ENCODE measurements at regions not wholly inside any gene's neighbourhood (a gene's known extent, or its start where the extent isn't known, plus 50 kb on each side); places are given as distances from the start of the nearest gene placed in this dataset.
A peak's percentile ranks its signal among the peaks of the same experiment; 100 is the strongest.

- no peaks in the 10 kb centered on the region for H4K20me1 ChIP-seq (replicated peaks in 1 of 2; ENCODE audit: control insufficient read depth in 1 of 2, insufficient read depth in 2 of 2, low read length in 2 of 2)
- WGBS, 2 experiments (ENCODE audit: extremely low coverage in 1 of 2, insufficient coverage in 1 of 2, insufficient read length in 1 of 2, insufficient replicate concordance in 2 of 2, low coverage in 1 of 2, low lambda C conversion rate in 2 of 2, missing lambda C conversion rate in 1 of 2): 91% methylated on average over 4 of the region's 4 CpGs; no CpG with 5 or more reads in 1 of the 2 experiments
- H4K5ac ChIP-seq (ENCODE audit: insufficient read length, low read depth, low read length): no peak overlapping the region
- H3K4ac ChIP-seq (replicated peaks; ENCODE audit: insufficient read length, low read depth, low read length): no peak overlapping the region
- H3K36me3 ChIP-seq (ENCODE audit: control insufficient read depth in 2 of 4, insufficient read depth in 4 of 4, low read length in 3 of 4): no peaks in the 10 kb centered on the region
- H3K79me2 ChIP-seq (ENCODE audit: control insufficient read depth in 1 of 2, insufficient read depth in 2 of 2, low read length in 2 of 2): no peaks in the 10 kb centered on the region
- H2BK5ac ChIP-seq (ENCODE audit: low read depth, low read length): no peak overlapping the region
- no peaks in the 10 kb centered on the region for H3K79me1 ChIP-seq (ENCODE audit: low read depth, low read length)
- H3K23ac ChIP-seq (ENCODE audit: insufficient read length): no peak overlapping the region
- no peak overlapping the region for H2BK15ac ChIP-seq (ENCODE audit: low read length)
- H3K56ac ChIP-seq (replicated peaks; ENCODE audit: insufficient read length, low read depth, low read length): no peak overlapping the region
- no peak overlapping the region for H2BK20ac ChIP-seq (ENCODE audit: low read length)
- no peak overlapping the region for H3K18ac ChIP-seq (ENCODE audit: extremely low read depth, low read length)
- ChIA-PET CTCF (ENCODE audit: partially characterized antibody) (no interaction called here), POLR2A (ENCODE audit: partially characterized antibody) (no interaction called here)
- H3K27me3 ChIP-seq (replicated peaks in 1 of 4; ENCODE audit: control insufficient read depth in 3 of 4, extremely low read depth in 1 of 4, insufficient read depth in 3 of 4, low read length in 3 of 4): no peaks in the 10 kb centered on the region
- H3K9me3 ChIP-seq (ENCODE audit: insufficient read depth in 2 of 2, low read depth in 1 of 2, low read length in 1 of 2): no peaks in the 10 kb centered on the region
- H3K27ac ChIP-seq (ENCODE audit: low read depth, low read length): no peak overlapping the region
- H3K9ac ChIP-seq (replicated peaks in 1 of 4; ENCODE audit: extremely low read depth in 1 of 4, low read depth in 3 of 4, low read length in 3 of 4): no peak overlapping the region
- no peak overlapping the region for H2BK120ac ChIP-seq (replicated peaks; ENCODE audit: low read depth, low read length)
- no peak for DNase-seq (ENCODE audit: low read depth in 1 of 2, low spot score in 2 of 2)
- H3K4me2 ChIP-seq (ENCODE audit: insufficient read depth in 1 of 2, low read depth in 2 of 2, low read length in 2 of 2): no peak overlapping the region
- H3K4me1 ChIP-seq (replicated peaks in 1 of 4; ENCODE audit: control insufficient read depth in 3 of 4, insufficient read depth in 4 of 4, low read length in 3 of 4): peaks cover 0 to 3% (median under 1%) of the 10 kb centered on the region in 4 experiments; a peak in 1 of 7 replicates
- no peak overlapping the region for H4K91ac ChIP-seq (replicated peaks; ENCODE audit: insufficient read length, low read length)
- no peaks in the 10 kb centered on the region for H3K23me2 ChIP-seq (ENCODE audit: low read depth, low read length)
- no peak overlapping the region for H3K4me3 ChIP-seq (ENCODE audit: extremely low read depth in 1 of 4, insufficient read depth in 2 of 4, low read depth in 3 of 4, low read length in 4 of 4)
- no peak overlapping the region for H4K8ac ChIP-seq (ENCODE audit: extremely low read depth, insufficient read depth, low read length)
- H2AK5ac ChIP-seq (ENCODE audit: low read depth, low read length): no peak overlapping the region
- H2AFZ ChIP-seq (ENCODE audit: low read length): peak overlapping the region; percentile 91
- no peak overlapping the region for H3K14ac ChIP-seq (ENCODE audit: insufficient read length)
- peak overlapping the region; percentile 20; the same call in 1 of the 2 replicates for H2BK12ac ChIP-seq (ENCODE audit: low read depth, low read length)
- FAIRE-seq: no peak
- TF ChIP-seq RXRA (IDR thresholded peaks at IDR 0.05; ENCODE audit: insufficient read depth, low read depth, low read length) (no peak), KDM4A (IDR thresholded peaks at IDR 0.05; ENCODE audit: low read depth, low read length, severe bottlenecking) (no peak), SIX5 (IDR thresholded peaks at IDR 0.05; ENCODE audit: low read depth, low read length) (no peak), SIN3A (conservative IDR thresholded peaks at IDR 0.05 in 1 of 2, IDR thresholded peaks at IDR 0.05 in 1 of 2; ENCODE audit: low read depth in 1 of 2, low read length in 2 of 2) (no peak), BCL11A (IDR thresholded peaks at IDR 0.05; ENCODE audit: low read depth in 2 of 2, low read length in 2 of 2) (no peak), PHF8 (conservative IDR thresholded peaks at IDR 0.05; ENCODE audit: low read depth, low read length) (no peak), RAD21 (IDR thresholded peaks at IDR 0.05 in 1 of 2, conservative IDR thresholded peaks at IDR 0.05 in 1 of 2; ENCODE audit: low read depth in 2 of 2, low read length in 2 of 2) (no peak), GTF2F1 (IDR thresholded peaks at IDR 0.05; ENCODE audit: borderline replicate concordance, low read depth, low read length) (no peak), USF2 (IDR thresholded peaks at IDR 0.05; ENCODE audit: low read length) (no peak), JUND (IDR thresholded peaks at IDR 0.05; ENCODE audit: low read length) (no peak), EP300 (IDR thresholded peaks at IDR 0.05; ENCODE audit: borderline replicate concordance in 1 of 2, low read depth in 2 of 2, low read length in 2 of 2) (no peak), ATF3 (IDR thresholded peaks at IDR 0.05; ENCODE audit: insufficient read depth, low read depth, low read length) (no peak)
These were observed 354.5 kb upstream of the KCNMB2 start for GRCh38 chr3:178181784-178182183.
